HG02798 (cell line): ENCODE measurements at regions not wholly inside any gene's neighbourhood (a gene's known extent, or its start where the extent isn't known, plus 50 kb on each side); places are given as distances from the start of the nearest gene placed in this dataset.
"Not testable (repeated sequence)": the region's sequence is repeated elsewhere in the genome, so short reads cannot be mapped to it uniquely, and the experiment has no call there.

Experiments used
- ATAC-seq: cut with Tn5 transposase; IDR thresholded peaks from one replicate; pipeline ENCODE4 v1.9.1; 2021; ENCODE audit warnings: mild to moderate bottlenecking; ENCODE audit not compliant: unreplicated experiment, poor library complexity

DNA sequence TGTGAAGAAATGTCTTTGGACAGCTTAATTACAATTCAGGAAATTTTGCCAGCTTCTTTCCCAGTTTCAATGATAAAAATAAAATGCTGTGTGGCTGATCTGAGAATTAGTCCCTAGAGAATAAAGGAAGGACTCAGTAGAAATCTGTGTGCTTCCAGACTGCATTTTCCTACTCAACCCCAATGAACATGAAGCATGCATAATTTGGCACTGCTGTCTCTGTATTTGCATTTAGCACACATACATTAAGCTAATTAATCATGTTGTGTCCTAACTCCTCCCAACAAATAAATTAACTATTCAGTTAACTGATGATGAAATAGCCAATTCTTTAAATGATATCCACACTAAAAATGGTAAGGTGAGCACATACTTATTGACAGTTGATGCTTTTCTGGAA, 380.0 kb upstream of the RORB start:
- no peak for ATAC-seq

DNA sequence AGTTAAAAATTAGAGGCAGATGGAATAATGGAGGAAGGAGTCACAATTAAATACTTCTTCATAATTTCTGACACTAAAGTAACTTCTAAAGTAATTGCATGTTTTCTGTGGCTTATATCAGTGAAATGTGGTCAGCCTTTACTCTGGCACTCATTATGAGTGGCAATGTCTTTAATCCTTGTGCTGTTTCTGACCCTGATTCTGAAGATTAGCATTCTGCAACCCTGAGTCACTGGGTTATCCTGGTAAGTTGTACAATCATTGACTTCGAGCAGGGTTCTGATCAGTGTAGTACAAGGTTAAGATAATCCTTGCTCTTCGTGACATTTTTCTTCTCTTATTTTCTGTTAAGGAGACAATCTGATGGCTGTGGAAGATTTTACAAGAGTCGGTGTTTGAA, 379.4 kb upstream of the RORB start:
- ATAC-seq, result no peak

GRCh38 chr9:74120061-74120460, 377.1 kb upstream of the RORB start:
- ATAC-seq, result no peak

DNA sequence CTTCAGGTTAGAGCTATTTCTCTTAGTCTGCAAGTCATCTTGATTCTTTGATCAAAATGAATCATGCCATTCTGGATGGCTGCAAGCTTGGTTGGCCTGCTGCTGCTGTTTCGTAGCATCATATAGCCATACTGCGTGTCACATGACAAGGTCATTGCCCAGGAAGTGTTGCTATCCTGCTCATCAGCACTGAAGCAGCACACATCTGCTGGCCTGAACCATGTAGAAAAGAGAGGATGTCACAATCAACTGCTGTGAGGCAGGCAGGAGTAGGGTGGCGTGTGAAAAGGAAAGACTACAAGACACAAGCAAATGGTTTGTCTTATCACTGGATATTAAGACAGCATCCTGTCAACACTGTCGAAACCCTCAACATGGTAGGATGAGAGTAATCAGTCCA, 376.7 kb upstream of the RORB start:
- ATAC-seq, result no peak

DNA sequence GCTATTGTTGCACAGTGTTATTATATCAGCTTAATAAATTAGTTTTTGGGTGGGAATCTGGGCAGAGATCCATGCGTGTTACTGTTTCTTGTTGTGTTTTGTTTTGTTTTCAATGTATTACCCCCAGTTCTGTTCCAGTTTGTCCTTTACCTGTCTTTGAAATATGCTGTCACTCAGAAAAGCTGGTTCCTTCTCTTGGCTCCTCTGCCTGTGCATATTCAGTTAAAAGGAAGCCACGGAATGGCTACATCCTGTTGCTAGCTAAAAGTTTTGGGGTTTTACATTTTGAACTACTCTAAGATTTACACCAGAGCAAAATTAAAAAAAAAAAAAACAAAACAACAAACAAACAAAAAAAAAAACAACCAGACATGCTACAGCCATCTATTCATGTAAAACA, 374.9 kb upstream of the RORB start:
- ATAC-seq, result no peak

GRCh38 chr9:74122661-74123060, 374.5 kb upstream of the RORB start:
- no peak for ATAC-seq

DNA sequence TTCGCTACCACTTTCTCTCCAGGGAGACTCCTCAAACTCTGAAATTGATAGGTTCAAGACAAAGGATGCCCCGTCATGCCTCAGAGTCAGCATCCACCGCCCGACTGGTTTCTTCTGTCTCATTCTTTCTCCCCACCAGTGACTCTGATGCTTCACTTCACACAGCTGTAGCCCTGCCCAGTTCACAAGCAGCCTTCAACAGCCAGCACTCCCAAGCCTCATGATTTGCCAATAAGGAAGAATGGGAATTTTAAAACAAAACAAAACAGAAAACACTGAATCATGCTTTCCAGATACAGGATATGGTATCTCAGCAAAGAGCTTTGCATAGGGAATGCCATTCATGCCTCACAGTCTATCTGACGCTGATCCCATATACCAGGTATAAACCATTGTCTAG, 371.2 kb upstream of the RORB start:
- ATAC-seq, result no peak

- ATAC-seq, result no peak
These were observed 364.1 kb upstream of the RORB start for GRCh38 chr9:74132986-74133385.

DNA sequence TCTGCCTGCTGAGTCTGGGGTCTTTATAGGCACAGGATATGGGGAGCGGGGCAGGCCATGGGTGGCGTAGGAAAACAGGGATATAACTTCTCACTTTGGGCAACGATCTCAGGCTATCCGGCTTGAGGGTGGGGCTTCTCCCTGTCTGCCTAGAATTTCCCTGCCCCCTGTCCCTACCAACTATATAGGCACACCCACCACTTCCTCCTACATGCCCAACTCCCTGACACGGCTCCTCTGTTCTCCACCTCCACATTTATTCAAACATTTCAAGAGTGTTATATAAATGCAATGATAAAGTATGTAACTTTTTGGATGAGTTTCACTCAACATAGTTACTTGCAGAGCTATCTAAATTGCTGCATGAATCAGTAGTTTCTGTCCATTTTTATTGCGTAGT, 363.2 kb upstream of the RORB start:
- ATAC-seq, result no peak

GRCh38 chr9:74138182-74138581, 359.0 kb upstream of the RORB start:
- no peak for ATAC-seq

GRCh38 chr9:74140141-74140540, 357.0 kb upstream of the RORB start:
- ATAC-seq, result no peak

DNA sequence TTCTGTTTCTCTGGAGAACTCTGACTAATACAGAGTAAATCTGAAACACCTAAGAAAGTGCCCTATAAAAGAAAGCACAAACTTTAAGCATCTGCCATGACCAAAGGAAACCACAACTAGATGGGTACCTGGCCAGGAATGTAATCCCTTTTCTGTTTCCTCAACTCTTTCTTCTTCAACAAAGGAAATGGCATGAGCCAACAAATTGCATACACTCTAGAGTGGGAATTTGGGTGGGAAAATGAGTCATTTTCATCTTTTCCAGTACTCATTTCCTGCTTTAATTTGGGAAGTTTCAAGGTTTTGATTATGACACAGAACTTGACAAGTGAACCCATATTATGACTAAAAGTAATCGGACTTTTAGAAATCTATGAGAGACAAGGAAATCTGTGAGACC, 349.2 kb upstream of the RORB start:
- ATAC-seq, result no peak

GRCh38 chr9:74172874-74173273, 324.3 kb upstream of the RORB start:
- ATAC-seq, result peak; percentile 99

DNA sequence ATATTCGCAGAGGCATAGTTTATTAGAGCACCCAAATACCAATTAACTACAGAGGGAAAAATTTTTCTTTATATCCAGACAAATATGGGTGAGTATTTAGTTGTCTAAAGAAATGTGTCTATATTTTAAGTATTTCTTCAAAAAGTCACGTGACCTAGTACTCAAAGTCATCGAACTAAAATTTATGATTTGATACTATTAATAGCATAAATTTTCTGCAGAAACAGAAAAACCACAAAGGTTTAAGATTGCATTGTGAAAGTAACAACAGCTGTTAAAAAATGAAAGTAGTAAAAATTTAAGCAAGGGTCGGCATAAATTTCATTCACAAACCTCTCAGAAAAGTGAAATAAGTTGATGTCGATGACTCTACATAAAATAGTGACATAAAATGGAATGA, 323.9 kb upstream of the RORB start:
- no peak for ATAC-seq

GRCh38 chr9:74197771-74198170, 299.4 kb upstream of the RORB start:
- not testable (repeated sequence) for ATAC-seq

- ATAC-seq, result no peak
These were observed 292.1 kb upstream of the RORB start for GRCh38 chr9:74205056-74205455.

GRCh38 chr9:74218385-74219063, 278.6 kb upstream of the RORB start:
- no peak for ATAC-seq

- no peak for ATAC-seq
These were observed 276.8 kb upstream of the RORB start for GRCh38 chr9:74220327-74220726.

GRCh38 chr9:74236857-74237256, 260.3 kb upstream of the RORB start:
- ATAC-seq, result no peak

- ATAC-seq, result no peak
These were observed 251.2 kb upstream of the RORB start for GRCh38 chr9:74245866-74246497.

DNA sequence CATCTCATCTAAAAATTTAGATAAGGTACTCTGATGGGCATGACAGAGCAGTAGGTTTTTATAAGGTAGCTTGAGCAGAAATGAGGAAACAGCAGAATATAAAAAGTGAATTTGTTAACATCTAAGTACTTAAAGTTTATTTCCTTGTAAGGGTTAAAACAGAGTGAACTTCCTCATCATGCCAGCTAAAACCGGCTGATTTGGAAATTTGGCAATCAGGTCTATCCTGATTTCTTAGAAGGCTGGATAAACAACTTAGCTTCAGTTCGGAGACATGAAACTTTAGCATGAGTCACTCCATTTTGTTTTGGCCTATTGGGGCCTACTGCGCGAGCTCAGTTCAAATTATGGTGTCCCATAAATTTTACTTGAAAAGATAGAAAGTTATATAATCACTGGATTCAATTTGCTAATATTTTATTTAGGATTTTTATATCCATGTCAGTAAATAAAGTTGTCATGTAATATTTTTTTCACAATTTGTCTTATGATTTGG, 241.6 kb upstream of the RORB start:
- ATAC-seq, result no peak

DNA sequence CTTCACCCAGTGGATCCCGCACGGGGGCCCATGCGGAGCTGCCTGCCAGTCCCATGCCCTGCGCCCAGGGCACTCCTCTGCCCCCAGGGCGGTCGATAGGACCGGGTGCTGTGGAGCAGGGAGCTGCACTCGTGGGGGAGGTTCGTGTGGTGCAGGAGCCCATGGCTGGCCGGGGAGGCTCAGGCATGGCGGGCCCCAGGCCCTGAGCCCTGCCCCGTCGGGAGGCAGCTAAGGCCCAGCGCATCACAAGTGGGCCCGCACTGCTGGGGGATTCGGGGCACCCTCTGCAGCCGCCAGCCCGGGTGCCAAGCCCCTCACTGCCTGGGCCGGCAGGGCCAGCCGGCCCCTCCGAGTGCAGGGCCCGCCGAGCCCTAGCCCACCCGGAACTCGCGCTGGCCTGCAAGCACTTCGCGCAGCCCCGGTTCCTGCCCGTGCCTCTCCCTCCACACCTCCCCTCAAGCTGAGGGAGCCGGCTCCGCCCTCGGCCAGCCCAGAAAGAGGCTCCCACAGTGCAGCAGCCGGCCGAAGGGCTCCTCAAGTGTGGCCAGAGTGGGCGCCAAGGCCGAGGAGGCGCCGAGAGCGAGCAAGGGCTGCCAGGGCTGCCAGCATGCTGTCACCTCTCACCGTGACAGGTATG, 221.1 kb upstream of the RORB start:
- no peak for ATAC-seq
